GM23338 (cell line): ENCODE measurements at regions not wholly inside any gene's neighbourhood (a gene's known extent, or its start where the extent isn't known, plus 50 kb on each side); places are given as distances from the start of the nearest gene placed in this dataset.

ENCODE experiments used
- EZH2 ChIP-seq: fragments of 200-600 bp; sonication (generic); IDR thresholded peaks from one replicate; pipeline ENCODE4 v1.8.0; 2017; ENCODE audit warnings: antibody characterized with exemption, mild to moderate bottlenecking, low read depth; ENCODE audit not compliant: unreplicated experiment
- POLR2AphosphoS5 ChIP-seq: IDR thresholded peaks from 2 replicates; pipeline ENCODE4 v1.6.1; 2016; ENCODE audit warnings: antibody characterized with exemption, low read depth

- no peak for TF ChIP-seq EZH2
- no peak for TF ChIP-seq POLR2AphosphoS5
Observed at GRCh38 chr7:42661312-42661711, 250.6 kb downstream of the C7orf25 start.
